DOHH2 (cell line): ENCODE measurements at regions not wholly inside any gene's neighbourhood (a gene's known extent, or its start where the extent isn't known, plus 50 kb on each side); places are given as distances from the start of the nearest gene placed in this dataset.

ENCODE experiments used
- EZH2phosphoT487 ChIP-seq: fragments of 200-600 bp; sonication (generic); IDR thresholded peaks from 2 replicates; pipeline ENCODE4 v1.6.1; 2017; ENCODE audit warnings: borderline replicate concordance, mild to moderate bottlenecking, antibody characterized with exemption, low read length, moderate library complexity, mixed read lengths
- TF ChIP-seq, protein P1 (sequence below): fragments of 200-600 bp; sonication (generic); IDR thresholded peaks from one replicate; pipeline ENCODE4 v1.5.1; 2014; ENCODE audit warnings: antibody characterized with exemption, mild to moderate bottlenecking, low read depth, low read length; ENCODE audit not compliant: poor library complexity, severe bottlenecking

DNA sequence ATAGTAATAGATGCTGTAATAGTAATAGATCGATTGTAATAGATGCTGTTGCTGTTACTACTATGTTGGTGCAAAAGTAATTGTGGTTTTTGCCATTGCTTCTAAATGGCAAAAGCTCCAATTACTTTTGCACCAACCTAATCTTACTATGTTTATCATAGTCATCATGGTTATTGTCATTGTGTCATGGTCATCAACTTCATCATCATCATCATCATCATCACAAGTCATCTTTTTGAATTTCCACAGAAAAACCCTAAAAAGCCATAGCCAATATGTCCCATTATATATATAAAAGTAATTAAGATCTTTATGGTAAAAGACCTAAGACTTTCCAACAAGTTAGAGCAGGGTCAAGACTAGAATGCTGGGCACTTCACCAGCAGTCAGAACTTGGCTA, 435.1 kb upstream of the MARCKS start:
- TF ChIP-seq, protein P1, sequence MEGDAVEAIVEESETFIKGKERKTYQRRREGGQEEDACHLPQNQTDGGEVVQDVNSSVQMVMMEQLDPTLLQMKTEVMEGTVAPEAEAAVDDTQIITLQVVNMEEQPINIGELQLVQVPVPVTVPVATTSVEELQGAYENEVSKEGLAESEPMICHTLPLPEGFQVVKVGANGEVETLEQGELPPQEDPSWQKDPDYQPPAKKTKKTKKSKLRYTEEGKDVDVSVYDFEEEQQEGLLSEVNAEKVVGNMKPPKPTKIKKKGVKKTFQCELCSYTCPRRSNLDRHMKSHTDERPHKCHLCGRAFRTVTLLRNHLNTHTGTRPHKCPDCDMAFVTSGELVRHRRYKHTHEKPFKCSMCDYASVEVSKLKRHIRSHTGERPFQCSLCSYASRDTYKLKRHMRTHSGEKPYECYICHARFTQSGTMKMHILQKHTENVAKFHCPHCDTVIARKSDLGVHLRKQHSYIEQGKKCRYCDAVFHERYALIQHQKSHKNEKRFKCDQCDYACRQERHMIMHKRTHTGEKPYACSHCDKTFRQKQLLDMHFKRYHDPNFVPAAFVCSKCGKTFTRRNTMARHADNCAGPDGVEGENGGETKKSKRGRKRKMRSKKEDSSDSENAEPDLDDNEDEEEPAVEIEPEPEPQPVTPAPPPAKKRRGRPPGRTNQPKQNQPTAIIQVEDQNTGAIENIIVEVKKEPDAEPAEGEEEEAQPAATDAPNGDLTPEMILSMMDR = no peak
- TF ChIP-seq EZH2phosphoT487 = no peak
